GM19463 (cell line): ENCODE measurements at regions not wholly inside any gene's neighbourhood (a gene's known extent, or its start where the extent isn't known, plus 50 kb on each side); places are given as distances from the start of the nearest gene placed in this dataset.
"Not testable (repeated sequence)": the region's sequence is repeated elsewhere in the genome, so short reads cannot be mapped to it uniquely, and the experiment has no call there.

ENCODE experiments used
- ATAC-seq: cut with Tn5 transposase; IDR thresholded peaks from one replicate; pipeline ENCODE4 v1.9.1; 2021; ENCODE audit warnings: mild to moderate bottlenecking, moderate library complexity; ENCODE audit not compliant: unreplicated experiment

DNA sequence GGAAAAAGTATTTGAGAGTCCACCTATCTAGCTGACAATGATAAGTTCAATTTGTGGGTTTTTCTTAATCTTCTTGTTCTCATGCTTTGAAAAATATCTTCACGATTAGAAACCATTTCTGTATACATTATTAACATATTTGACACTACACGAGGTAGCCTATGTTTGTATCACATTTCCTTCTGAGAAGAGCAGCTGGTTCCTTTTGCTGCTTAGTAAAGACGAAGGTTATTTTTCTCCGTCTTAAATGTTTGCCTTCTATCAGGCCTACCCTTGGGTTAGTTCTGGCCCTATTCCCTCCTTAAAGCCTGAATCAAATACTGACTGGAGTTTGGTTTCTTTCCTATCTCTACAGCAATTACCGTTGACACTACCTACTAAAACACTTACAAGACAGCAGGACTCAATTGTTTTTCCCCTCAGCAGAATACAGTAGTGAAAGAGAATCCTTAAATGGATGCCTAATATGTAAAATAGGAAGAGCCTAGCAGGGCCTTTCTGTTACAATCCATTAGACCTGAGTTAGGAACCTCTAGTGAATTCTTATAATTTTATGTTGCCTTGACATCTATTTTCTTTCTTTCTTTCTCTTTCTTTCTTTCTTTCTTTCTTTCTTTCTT, 790.4 kb downstream of the EPHA4 start:
- ATAC-seq, result no peak

DNA sequence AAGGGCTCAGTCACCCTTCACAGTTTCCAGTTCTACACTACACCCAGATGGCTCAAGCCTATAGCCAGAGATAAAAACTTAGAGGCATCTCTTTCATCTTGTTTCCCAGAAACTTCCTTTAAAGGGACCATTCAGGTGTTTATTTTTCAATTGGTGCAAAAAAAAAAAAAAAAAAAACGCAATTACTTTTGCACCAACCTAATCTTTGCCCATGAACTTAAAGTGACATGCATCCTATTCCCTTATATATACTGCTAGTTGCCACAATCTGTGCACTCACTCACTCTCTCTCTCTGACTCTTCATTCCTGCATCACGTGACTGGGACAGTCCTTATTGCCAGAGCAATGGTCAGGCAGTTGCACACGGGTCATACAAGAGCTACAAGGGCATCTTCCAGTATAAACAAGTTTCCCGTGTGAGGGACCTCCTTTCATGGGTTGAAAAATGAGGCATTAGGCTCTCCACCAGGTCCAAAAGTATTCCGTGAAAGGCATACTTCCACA, 789.4 kb downstream of the EPHA4 start:
- no peak for ATAC-seq

DNA sequence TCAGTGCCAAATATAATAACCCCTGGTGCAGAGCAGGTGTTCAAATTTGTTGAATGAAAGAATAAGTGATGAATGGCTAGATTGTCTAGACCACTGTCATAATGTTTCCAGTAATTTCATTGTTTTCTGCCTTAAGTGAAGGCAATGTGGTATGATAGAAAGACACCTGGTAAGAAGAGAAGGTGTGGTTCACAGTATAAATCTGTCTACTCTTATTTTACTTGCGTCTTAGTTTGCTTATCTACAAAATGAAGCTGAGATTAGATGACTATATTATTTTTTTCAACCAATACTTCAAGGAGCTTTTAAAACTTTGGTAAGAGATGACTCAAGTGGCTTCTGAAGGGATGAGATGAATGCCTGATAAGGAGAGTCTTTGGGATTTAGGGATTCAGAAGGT, 788.4 kb downstream of the EPHA4 start:
- ATAC-seq, result no peak

DNA sequence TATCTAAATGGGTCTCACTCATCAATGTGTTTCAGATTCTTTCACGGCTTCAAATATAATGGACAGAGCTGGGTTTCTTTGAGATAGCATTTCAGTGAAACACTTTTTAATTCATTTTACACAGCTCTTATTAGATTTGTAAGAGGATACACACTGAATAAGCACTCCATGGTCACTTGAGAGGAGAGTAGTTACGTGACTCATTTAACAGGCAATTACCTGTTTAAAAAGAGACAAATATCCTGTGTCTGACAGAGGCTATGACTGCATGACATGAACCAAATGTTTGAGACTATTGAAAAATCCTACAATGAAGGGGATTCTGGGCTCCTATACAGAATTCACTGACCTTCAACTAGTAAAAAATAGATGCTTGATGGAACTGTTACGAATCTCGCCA, 786.9 kb downstream of the EPHA4 start:
- no peak for ATAC-seq

DNA sequence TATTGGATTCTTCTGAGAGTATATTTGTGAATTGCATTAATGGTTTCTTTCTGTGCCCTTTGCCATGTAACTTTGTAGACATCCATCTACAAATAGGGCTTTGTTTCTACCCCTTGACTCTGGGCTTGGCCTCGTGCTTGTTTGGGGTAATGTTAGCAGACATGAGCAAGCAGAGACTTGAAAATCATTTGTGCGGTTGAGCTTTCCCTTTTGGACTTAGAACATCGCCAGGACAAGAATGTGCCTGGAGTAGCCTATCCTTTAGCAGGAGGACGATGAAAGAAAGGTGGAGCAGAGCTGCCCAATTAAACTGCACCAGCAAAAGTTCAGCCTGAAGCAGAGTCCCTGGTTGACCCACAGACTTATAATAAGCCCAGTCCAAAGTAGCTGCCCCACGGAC, 785.9 kb downstream of the EPHA4 start:
- ATAC-seq, result no peak

DNA sequence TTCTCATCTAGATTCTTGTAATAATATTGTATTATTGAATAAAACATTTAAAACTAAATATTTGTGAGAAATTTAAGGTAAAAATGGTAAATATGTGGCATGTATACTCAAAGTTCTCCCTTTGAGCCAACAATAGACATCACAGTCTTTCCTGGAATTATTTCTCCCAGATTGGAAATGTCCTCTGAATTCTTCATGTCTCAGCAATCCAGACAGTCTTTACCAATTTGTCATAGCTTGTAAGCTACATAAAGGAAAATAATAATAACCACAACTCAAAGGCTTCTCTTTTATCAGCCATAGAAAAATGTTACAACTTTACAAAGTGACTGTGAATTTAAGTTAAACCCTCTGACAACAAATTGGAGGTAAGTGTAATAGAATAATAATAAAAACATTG, 784.9 kb downstream of the EPHA4 start:
- no peak for ATAC-seq

DNA sequence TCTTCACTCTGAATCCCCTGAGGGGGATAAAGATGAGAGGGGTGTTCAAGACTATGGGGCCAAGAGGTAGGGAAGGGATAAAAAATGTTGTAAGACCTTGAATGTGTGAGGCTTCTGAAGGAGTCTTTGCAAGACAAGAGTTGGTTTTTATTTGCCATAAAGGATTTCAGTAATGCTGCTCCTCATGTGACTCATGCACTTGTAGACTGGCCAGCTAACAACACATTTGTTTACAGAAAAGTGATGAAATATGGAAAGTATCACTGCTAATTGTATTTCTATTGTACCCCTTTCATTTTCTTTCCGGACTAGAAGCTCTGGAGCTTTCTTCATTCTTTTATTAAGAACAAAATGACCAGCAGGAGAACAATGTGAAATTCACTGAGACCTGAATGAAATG, 782.1 kb downstream of the EPHA4 start:
- no peak for ATAC-seq

DNA sequence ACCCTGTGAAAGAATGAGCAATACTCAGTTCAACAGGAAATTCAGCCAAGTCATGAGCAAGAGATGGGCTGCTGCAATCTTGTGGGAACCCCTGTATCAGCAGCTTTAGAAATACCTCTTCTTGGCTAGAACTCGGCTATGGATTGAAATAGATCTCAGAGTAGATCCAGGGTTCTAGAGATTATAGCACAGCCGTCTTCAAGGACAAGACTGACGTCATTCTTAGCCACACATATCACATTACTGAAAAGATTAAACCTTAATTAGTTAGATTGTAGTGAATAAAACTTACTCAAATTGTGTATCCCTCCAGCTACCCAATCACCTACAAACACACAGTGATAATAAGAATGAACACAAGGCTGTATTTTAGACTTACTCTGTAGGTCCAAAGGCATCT, 776.4 kb downstream of the EPHA4 start:
- no peak for ATAC-seq

DNA sequence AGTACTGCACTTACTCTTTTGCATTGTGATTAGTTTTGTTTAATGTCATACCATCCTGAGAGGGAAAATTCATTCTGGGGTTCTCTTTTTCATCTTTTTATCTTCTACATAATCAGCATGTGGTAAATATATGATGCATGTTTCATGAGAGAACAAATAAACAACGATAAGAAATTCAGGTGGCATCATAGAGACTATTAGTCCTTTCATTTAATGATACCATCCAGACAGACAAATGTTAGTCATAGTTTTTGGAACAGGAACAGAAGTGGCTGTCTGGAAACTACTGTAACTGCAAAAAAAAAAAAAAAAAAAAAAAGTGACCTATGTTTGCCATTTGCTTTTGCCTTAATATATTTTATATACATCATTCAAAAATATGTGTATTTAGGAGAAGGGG, 761.0 kb downstream of the EPHA4 start:
- no peak for ATAC-seq

DNA sequence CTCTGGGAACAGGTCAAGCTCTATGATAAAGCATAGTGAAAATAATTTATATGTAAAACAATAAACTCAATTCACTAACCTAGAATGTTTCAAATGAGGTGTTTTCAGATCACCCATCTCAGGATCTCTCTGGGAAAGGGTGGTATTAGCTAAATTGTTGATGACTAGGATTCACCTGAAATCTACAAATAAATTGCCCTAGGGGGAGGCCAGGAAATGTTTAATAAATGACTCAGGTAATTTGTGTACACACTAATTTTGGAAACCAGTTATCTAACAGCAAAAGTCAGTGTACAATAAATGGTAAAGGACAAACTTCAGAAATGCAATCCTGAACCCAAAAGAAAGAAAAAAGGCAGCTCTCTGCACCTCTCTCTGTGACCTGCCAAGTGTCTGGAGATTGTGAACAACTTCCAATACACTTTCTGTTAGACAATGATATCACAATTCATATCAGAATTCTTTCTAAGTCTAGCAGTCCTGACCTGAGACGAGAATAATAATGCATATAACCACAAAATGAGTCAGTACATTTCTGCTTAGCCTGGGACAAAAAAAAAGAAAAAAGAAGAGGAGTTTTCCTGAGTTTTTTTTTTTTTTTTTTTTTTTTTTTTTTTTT, 760.0 kb downstream of the EPHA4 start:
- no peak for ATAC-seq

DNA sequence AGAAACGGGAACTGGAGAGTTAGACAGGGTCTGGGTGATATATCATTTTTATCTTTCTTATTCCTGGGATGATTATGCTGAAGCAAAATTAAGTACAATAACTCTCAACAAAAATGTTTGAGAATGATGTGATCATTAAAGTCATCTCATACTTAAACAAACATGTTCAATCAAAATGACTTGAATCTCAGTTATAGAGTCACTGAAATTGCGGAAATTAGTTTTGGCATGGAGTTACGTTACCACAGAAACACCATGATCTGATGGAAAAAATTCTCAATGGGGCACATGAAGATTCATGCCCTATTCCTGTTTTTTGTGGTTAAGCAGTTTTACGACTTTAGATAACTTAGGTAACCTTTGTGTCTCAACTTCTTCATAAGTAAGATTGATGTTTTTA, 757.7 kb downstream of the EPHA4 start:
- no peak for ATAC-seq

DNA sequence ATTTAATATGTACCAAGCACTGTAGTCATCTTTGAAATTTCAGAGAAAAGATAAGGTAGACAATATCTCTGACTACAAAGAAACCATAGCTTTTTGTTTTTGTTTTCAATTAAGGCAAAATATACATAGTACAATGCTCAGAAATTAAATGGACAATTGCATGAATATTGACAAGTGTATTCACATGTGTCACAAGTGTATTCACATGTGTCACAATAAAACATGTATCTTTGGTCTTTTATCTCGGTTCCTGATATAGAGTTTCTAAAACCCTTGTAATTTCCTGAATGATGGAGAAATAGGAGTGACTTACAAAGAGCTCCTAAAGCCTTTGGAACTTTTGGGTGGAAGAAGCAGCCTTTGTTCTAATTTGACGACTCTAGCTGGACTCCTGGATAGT, 756.4 kb downstream of the EPHA4 start:
- no peak for ATAC-seq

DNA sequence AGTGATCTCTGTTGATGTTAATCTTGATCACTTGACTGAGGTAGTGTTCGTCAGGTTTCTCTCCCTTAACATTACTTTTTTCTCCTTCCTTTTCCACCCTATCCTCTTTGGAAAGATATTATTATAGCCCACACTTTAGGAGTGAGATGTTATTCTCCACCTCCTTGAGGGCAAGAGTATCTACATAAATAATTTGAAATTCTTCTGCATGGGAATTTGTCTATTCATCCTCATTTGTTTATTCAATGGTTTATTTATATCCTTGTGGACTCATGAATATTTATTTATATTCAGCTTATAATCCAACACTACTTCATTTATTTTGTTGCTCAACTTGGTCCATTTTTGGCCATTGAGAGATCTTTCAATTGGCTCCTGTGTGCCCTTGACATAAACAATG, 750.4 kb downstream of the EPHA4 start:
- no peak for ATAC-seq

DNA sequence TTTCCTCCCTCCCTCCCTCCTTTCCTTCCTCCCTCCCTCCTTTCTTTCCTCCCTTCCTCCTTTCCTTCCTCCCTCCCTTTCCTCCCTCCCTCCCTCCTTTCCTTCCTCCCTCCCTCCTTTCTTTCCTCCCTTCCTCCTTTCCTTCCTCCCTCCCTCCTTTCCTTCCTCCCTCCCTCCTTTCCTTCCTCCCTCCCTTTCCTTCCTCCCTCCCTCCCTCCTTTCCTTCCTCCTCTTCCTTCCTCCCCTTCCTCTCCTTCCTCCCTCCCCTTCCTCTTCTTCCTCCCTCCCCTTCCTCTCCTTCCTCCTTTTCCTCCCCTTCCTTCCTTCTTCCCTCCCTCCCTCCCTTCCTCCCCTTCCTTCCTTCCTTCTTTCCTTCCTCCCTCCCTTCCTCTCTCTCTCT, 748.5 kb downstream of the EPHA4 start:
- not testable (repeated sequence) for ATAC-seq

DNA sequence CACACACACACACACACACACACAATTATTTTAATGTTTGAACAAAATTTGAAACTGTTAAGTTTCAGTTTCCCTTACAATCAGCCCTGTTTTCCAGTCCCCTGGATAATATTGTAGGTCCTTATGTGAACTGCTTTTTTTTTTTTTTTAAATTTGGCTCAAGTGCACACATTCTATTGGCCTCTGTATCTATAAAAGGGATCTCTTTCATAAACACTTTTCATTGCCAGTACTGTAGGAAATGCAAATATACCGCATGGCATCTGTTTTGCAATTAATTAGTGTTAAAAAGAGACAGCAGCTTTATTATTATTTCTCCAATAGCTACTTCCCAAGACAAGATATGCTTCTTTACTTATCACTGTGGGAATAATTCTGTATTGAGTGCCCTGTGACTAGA, 738.7 kb downstream of the EPHA4 start:
- no peak for ATAC-seq

DNA sequence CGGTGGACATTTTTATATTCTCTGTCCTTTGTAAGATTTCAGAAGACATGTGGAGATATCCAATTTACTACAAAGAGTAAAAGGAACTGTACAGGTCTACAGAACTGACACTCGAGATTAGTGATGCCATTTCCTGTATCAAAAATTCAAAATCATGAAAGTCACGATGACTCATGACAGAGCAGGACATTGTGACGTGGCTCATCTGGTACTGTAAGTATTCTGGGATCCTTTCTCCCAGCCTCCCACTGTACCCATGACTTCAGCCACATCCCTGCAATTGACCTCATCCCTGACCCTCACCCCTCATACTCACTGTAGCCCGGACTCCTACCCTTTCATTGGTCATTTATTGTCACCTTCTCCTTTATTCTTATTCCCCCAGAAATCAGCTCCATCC, 736.5 kb downstream of the EPHA4 start:
- ATAC-seq, result no peak

DNA sequence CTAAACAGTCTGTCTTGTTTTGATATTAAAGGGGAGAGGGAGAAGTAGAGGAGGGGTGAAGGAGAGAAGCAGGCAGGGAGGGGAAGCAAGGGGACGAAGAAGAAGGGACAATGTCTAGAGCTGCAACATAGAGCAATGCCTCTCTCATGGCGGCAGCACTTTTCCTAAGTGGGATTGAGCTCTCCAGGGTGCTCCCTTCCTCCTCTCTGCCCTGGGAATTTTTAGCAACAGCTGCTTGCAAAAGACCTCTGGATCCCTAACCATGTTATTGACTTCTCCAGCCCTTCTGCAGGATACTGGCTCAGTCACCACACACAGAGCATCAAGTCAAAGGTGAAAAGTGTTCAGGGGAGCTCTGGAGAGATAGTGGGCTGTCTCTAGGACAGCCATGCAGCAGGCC, 734.9 kb downstream of the EPHA4 start:
- ATAC-seq, result no peak

DNA sequence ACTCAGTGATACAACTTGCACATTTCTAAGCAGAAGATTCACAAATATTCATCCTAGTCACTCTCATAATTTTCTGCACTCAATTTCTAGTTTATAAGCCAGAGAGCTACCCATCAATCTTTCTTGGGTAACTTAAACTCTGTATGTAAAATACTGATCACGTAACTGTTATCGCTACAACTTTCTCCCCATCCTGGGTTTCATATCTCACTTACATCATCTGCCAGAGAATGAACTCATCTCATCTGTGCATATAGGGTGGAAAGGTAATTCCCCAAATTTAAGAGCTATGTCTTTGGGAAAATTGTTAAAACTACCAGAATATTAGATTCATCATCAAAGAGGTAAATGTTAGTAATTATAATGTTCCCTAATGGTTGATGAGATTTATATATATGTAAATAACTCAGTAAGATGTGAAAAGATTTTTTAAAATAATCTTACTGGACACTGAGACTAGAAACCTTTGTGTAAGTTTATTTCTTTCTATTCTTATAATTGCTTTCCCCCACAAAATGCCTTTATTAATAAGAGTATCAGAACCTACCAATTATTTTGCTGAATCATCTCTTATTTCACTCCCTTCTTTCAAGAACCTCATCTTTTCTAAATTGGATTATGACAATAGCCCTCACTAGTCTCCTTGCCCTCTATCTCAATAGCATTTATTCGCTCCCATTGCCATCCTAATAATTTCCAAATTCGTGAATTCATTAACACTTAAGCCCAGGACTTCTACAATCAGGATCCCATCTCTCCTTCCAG, 729.0 kb downstream of the EPHA4 start:
- no peak for ATAC-seq

DNA sequence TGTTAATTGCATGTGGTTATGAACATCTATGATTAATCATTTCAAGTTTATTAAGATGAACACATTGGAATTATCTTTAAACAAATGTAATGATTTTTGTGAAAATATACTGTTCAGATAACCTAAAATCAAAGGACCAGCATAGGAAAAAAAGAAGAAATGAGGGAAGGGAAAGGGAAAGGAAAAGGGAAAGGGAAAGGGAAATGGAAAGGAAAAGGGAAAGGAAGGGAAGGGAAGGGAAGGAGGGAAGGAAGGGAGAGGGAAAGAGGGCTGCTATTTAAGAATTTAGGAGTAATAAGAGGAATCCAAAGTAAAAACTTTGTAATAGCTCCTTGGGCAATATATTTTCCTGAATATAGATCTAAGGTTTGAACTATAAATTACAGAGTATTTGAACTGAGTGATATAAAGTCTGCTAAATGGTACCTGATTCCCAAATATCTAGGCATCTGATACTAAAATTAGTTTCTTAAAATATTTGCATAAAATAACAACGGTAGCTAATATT, 726.3 kb downstream of the EPHA4 start:
- no peak for ATAC-seq

DNA sequence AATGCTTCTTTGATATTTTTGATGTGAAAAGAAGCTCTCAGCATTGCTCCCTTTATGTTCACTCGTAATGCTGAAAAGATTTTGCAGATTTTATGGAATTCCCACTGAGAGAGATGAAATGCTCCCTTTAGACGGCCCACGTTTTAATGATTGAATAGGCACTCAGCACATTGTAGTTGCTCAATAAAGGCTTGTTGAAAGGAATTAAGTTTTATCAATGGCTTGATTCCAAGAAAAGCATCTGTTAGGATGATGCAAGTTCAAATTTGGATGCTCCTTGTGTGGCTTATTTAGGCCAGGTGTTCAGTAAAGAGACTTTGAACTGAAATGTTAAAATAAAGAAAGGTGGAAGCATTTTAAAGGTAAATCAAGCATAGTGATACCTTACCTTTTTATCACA, 725.1 kb downstream of the EPHA4 start:
- ATAC-seq, result no peak

DNA sequence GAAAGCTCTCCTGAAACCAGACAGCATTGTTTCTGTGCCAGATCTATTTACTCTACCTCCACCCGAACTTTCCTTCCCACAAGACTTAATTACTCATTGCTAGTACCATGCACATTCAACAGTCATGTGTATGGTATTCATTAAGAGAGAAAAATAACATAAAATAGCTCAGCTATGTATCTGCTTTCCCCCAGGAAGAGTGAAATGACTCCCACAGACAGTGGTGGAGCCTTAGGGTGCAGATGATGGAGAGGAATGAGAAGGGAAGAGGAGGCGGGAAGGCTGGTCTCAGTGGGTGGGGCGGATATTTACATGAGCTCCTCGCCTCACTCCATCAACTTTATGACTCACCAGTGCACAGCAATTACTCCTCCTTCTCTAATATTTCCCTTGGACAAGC, 724.5 kb downstream of the EPHA4 start:
- no peak for ATAC-seq

DNA sequence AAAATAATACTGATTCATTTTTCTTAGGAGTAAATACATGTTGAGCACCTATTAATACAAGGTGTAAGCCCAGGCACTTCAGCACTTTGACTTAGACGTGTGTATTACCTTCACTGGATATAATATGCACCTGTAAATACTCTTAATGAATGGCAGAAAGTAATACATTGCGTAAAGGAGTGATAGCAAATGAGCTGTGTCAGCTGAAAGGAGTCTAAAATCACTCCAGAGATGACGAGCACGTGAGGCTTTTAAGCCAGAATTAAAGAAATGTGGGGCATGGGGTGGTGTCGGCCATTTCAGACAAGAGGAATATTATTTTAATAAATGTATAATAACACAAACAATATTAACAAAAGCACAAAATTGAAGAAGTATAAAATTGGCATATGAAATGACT, 722.7 kb downstream of the EPHA4 start:
- ATAC-seq, result no peak
